ENCODE measurements at regions not wholly inside any gene's neighbourhood (a gene's known extent, or its start where the extent isn't known, plus 50 kb on each side); places are given as distances from the start of the nearest gene placed in this dataset.

DNA sequence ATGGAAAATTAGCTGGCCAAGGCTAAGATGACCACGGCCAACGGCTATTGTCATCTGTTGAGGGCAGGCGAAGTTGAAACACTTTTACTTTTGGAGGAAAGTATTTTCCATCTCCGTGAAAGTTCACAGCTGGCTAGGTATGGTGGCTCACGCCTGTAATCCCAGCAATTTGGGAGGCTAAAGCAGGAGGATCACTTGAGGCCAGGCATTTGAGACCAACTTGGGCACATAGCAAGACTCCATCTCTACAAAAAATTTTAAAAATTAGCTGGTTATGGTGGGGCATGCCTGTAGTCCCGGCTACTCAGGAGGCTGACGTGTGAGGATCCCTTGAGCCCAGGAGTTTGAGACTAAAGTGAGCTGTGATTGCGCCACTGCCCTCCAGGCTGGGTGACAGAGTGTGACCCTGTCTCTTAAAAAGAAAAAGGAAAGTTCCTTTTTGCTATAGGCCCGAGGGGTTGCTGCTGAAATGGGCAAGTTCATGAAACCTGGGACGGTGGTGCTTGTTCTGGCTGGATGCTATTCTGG, 85.5 kb upstream of the MKLN1 start:
- TF ChIP-seq, protein P1, sequence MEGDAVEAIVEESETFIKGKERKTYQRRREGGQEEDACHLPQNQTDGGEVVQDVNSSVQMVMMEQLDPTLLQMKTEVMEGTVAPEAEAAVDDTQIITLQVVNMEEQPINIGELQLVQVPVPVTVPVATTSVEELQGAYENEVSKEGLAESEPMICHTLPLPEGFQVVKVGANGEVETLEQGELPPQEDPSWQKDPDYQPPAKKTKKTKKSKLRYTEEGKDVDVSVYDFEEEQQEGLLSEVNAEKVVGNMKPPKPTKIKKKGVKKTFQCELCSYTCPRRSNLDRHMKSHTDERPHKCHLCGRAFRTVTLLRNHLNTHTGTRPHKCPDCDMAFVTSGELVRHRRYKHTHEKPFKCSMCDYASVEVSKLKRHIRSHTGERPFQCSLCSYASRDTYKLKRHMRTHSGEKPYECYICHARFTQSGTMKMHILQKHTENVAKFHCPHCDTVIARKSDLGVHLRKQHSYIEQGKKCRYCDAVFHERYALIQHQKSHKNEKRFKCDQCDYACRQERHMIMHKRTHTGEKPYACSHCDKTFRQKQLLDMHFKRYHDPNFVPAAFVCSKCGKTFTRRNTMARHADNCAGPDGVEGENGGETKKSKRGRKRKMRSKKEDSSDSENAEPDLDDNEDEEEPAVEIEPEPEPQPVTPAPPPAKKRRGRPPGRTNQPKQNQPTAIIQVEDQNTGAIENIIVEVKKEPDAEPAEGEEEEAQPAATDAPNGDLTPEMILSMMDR (conservative IDR thresholded peaks at IDR 0.05 in 1 of 2, IDR thresholded peaks at IDR 0.05 in 1 of 2; ENCODE audit: extremely low read depth in 1 of 2, insufficient read depth in 1 of 2, low read depth in 1 of 2, low read length in 2 of 2), result no peak
- TF ChIP-seq EZH2 (IDR thresholded peaks at IDR 0.05; ENCODE audit: borderline replicate concordance, low read length), result no peak

Data from mammary epithelial cell (primary cell).